ENCODE measurements at regions not wholly inside any gene's neighbourhood (a gene's known extent, or its start where the extent isn't known, plus 50 kb on each side); places are given as distances from the start of the nearest gene placed in this dataset.
"Not testable (repeated sequence)": the region's sequence is repeated elsewhere in the genome, so short reads cannot be mapped to it uniquely, and the experiment has no call there.

DNA sequence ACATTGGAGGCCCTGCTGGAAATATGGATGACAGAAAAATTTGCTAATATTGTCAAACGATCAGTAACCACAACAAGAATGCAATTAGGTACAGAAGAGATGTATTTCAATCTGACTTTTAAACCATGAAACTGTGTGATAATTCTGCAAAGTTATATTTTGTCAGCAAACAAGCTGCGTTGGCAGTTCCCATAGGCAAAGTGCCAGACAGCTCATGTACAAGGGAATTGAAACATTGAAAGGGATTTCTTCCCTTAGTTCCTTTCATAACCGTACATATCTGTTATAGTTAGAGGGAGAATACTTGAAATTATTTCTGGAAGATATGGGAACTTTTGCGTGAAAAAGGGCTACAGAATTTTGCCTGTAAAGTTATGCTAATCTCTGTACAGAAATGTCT is 419.4 kb upstream of the PTGER4 start:
- intact Hi-C loops (cut with DNase I): loop anchor here (10.0 kb wide), 1 partner anchor 1516 kb away; no protein-coding TSS in a partner anchor
- DNase-seq (ENCODE audit: low spot score) (peak; percentile 58), ATAC-seq (no peak)

- intact Hi-C loops (cut with DNase I): no loop called here
- no peak for ATAC-seq
- no peak for DNase-seq (ENCODE audit: low spot score)
Observed at GRCh38 chr5:40258222-40258621, 421.5 kb upstream of the PTGER4 start.

DNA sequence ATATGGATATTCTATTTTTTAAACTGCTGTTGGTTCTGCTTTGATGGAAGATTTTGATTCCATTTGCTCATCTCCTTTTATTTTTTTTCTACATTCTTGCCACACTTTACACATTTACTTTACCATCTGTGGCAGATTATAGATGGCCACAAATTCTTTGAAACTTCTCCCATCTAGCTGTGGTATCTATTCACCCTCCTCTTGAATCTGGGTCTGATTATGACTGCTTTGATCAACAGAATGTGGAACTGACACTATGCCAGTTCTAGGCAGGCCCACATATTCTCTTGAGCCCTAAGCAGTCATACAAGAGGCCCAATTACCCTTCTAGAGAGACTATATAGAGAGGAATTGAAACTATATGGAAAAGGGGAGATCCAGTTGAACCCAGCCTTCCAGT is 439.0 kb upstream of the PTGER4 start:
- DNase-seq (ENCODE audit: low spot score) (no peak), ATAC-seq (no peak)
- intact Hi-C loops (cut with DNase I): no loop called here

DNA sequence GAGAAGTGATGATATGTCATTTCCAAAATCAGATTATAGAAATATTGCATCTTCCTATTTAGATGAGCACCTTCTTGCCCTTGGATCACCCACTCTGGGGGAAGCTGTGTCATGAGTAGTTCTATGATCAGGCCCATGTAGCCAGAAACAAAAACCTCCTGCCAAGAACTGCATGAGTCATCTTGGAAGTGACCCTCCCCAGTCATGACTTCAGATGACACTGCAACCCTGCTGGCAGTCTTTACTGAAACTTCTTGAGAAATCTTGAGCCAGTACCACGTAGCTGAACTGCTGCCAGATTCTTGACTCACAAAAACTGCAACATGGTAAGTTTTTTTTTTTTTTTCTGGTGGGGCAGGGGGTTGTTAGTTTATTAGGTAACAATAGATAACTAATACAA is 439.6 kb upstream of the PTGER4 start:
- DNase-seq (ENCODE audit: low spot score) (no peak), ATAC-seq (no peak)
- intact Hi-C loops (cut with DNase I): no loop called here

DNA sequence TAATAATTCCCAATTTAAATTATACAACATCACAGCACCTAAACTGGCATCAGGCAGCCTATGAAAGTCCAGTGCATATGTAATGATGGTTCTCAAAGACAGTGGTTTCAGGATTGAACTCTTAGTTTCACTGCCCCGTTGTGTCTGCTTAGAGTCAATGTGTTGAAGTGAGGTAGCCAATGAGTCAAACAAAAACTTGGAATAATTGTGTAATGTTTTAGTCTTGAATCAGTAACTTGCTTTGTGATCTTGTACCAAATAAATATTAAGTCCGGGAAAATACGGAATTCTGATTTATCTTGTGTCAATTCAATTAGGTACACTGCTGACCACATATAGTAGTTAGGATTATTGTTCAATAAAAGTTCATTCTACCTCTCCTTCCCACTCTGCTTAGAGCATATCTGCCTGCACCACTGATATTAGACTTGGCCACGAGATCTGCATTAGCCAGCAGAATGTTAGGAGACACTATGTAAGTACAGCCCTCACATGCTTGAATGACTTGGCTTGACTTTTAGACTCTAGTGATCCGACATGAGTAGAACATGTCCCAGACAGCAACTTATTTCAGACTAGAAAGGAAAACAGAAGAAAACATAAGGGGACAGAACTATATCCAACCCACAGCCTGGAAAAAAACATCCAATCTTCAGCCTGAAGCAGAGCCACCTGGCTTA is 441.5 kb upstream of the PTGER4 start:
- ATAC-seq: no peak
- DNase-seq (ENCODE audit: low spot score): no peak
- intact Hi-C loops (cut with DNase I): no loop called here

GRCh38 chr5:40235471-40236400 is 444.0 kb upstream of the PTGER4 start:
- DNase-seq (ENCODE audit: low spot score): no peak
- ATAC-seq: no peak
- intact Hi-C loops (cut with DNase I): no loop called here

GRCh38 chr5:40233268-40233667 is 446.4 kb upstream of the PTGER4 start:
- intact Hi-C loops (cut with DNase I): no loop called here
- ATAC-seq: no peak
- DNase-seq (ENCODE audit: low spot score): no peak

- intact Hi-C loops (cut with DNase I): no loop called here
- ATAC-seq (no peak), DNase-seq (ENCODE audit: low spot score) (no peak)
Observed at GRCh38 chr5:40227931-40228330, 451.8 kb upstream of the PTGER4 start.

- ATAC-seq: no peak
- intact Hi-C loops (cut with DNase I): no loop called here
Observed at GRCh38 chr5:40227366-40227765, 452.3 kb upstream of the PTGER4 start.

GRCh38 chr5:40226906-40227305 is 452.8 kb upstream of the PTGER4 start:
- intact Hi-C loops (cut with DNase I): no loop called here
- DNase-seq (ENCODE audit: low spot score) (no peak), ATAC-seq (no peak)

More at GRCh38 chr5:40227366-40227765, 452.3 kb upstream of the PTGER4 start:
- no peak for DNase-seq (ENCODE audit: low spot score)

- ATAC-seq; DNase-seq (ENCODE audit: low spot score); intact Hi-C loops (cut with DNase I): not testable (repeated sequence)
Observed at GRCh38 chr5:40225147-40225546, 454.6 kb upstream of the PTGER4 start.

GRCh38 chr5:40224421-40224820 is 455.3 kb upstream of the PTGER4 start:
- no peak for DNase-seq (ENCODE audit: low spot score)
- no peak for ATAC-seq
- intact Hi-C loops (cut with DNase I): no loop called here

- ATAC-seq (no peak), DNase-seq (ENCODE audit: low spot score) (no peak)
- intact Hi-C loops (cut with DNase I): no loop called here
Observed at GRCh38 chr5:40223884-40224402, 455.8 kb upstream of the PTGER4 start.

DNA sequence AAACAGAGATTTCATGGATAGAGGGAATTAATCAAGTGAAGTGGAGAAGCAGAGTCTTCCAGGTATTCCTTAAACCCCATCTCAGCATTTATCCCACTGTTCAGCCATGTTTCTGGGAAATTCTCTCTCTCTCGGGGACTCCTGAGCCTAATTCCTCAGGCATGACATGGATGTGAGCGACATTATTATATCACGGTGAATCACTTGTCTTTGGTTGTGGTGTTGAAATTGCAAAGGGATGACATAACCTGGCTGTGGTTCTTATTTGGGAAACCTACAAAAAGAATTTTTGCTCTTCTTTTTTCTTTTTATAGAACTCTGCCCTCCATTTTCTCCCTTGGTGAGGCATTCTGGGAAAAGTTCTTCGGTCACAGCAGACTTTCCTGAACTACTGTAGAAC is 457.9 kb upstream of the PTGER4 start:
- intact Hi-C loops (cut with DNase I): no loop called here
- DNase-seq (ENCODE audit: low spot score) (no peak), ATAC-seq (no peak)

- intact Hi-C loops (cut with DNase I): no loop called here
- no peak for DNase-seq (ENCODE audit: low spot score)
Observed at GRCh38 chr5:40221255-40221654, 458.5 kb upstream of the PTGER4 start.

GRCh38 chr5:40220260-40220659 is 459.5 kb upstream of the PTGER4 start:
- ATAC-seq (no peak), DNase-seq (ENCODE audit: low spot score) (no peak)
- intact Hi-C loops (cut with DNase I): no loop called here

More at GRCh38 chr5:40221255-40221654, 458.5 kb upstream of the PTGER4 start:
- ATAC-seq: no peak

DNA sequence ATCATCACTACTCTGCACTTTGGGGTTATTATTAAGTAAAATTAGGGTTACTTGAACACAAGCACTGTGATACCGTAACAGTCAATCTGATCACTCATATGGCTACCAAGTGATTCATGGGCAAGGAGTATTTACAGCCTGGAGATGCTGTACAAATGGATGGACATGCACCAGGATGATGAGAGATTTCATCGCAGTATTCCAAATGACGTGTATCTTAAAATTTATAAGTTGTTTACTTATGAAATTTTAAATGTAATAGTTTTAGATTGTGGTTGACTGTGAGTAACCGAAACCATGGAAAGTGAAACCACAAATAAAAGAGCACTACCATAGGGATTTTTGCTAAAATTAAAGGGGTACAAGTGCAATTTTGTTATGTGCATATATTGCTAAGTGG is 462.2 kb upstream of the PTGER4 start:
- no peak for ATAC-seq
- DNase-seq (ENCODE audit: low spot score): no peak
- intact Hi-C loops (cut with DNase I): no loop called here

DNA sequence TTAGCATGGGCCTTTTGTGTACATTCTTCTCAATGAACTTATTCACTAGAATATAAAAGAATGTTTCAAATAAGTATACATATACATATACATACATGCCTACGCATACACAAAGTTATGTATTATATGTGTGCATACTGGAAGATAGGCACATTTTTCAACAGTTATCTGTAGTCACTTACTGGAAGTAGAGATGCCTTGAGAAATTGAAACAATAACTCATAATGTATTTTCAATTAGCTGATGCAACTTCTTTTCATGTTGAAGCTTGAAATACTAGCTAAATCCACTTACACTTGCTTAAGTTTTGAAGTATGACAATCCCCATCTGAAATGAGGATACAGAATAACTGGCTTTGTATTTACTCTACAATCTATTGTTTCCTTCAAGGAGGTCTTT is 469.0 kb upstream of the PTGER4 start:
- intact Hi-C loops (cut with DNase I): no loop called here
- DNase-seq (ENCODE audit: low spot score): no peak
- no peak for ATAC-seq

- ATAC-seq (no peak), DNase-seq (ENCODE audit: low spot score) (no peak)
- intact Hi-C loops (cut with DNase I): no loop called here
Observed at GRCh38 chr5:40206030-40206429, 473.7 kb upstream of the PTGER4 start.

DNA sequence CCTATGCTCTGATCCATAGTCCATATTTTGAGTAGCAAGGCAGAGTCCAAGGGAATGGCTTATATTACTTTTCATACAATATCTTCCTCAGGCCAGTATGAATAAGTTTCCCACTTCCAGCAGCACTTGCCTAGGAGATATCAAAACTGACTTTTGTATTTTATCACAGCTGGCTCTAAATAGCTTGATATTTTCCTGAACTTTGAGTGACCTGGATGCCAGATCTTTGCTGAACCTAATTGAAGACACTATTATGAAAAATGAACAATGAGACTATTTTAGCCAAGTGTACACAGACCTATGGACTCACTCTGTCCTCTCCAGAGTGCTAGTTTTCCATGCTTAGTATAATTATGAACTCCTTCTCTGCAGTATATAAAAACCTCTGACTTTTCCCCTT is 475.6 kb upstream of the PTGER4 start:
- intact Hi-C loops (cut with DNase I): no loop called here
- no peak for DNase-seq (ENCODE audit: low spot score)
- ATAC-seq: no peak
